GM21825 (cell line): ENCODE measurements at regions not wholly inside any gene's neighbourhood (a gene's known extent, or its start where the extent isn't known, plus 50 kb on each side); places are given as distances from the start of the nearest gene placed in this dataset.

ENCODE experiments used
- ATAC-seq: cut with Tn5 transposase; IDR thresholded peaks from one replicate; pipeline ENCODE4 v1.9.1; 2021; ENCODE audit warnings: mild to moderate bottlenecking, moderate library complexity; ENCODE audit not compliant: unreplicated experiment

DNA sequence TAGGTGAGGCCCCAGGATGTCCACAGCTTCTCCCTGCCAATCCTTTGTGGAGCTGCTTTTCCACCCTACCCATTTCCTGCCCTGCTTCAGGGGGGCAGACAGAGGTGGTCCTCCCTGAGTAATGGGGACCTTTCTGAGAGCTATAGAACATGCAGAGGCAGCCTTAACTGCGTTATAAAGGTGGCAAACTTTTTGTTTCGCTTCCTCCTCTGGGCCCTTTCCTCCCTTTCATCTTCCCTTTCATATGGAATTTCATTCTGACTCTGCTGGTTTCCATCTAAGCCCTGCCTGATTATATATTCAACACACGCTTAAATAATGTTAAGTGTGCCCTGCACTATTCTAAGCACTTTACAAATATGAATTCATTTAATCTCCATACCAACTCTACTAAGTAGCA lies 169.3 kb upstream of the E2F8 start:
- ATAC-seq, result peak; percentile 60

DNA sequence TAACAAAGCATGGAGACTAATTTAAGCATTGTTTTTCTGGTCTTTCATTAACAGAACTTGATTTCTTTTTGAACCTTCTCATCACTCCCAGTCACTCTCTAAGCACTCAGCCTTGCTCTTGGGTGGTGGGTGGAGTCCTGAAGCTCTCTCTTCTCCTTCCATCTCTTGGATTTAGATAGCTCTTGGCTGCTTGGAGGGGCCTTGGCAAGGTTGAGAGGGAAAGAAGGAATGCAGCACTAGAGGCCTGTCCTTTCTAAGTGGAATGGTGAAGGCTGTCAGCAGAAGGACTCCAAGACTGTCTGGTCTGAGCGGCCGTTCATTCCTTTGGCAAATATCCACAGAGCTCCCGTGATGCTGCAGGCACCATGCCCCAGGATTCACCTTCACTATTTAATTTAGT lies 168.6 kb upstream of the E2F8 start:
- no peak for ATAC-seq

DNA sequence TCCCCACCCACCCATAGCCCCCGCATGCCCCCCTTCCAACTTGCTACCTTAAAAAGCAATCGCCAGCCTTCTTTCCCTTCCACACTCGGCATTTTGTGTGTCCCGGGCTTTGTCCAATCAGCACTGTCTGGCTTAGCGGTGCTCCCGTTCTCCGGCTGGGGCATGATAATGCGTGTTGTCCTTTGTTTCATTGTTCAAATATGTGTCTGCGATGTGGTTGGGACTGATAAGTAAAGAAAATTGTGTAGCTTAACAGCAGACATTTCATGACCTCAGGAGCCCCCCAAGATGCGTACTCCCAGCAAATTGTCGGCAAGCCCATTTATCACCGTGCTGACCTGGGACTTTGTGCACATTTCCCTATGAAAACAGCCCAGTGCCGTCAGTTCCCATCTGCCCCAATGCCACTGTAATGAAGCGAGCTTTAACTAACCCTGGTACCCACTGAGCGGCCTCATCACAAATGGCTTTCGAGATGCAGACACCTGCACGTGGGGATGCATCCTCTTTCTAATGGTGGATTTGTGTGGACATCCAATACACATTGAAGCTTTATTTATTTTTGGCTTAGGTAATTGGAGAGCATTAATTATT lies 167.0 kb upstream of the E2F8 start:
- no peak for ATAC-seq

DNA sequence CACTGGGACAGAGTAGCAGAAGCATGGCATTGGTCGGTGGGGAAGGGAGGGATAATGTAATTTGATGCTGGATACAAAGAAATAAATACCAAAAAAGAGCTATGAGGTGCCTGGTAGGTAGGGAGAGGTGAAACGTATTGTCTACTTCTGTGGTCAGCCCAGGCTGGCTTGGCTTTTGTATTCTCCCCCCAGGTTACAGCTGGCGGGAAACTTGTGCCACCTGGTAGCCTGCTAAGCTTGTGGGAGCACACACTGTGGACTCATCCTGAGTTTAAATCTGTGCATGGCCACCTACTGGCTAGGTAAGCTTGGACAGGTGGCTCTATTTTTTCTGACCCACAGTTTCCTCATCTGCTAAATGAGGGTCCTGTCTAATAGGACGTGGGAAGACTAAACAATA lies 165.2 kb upstream of the E2F8 start:
- ATAC-seq, result no peak

DNA sequence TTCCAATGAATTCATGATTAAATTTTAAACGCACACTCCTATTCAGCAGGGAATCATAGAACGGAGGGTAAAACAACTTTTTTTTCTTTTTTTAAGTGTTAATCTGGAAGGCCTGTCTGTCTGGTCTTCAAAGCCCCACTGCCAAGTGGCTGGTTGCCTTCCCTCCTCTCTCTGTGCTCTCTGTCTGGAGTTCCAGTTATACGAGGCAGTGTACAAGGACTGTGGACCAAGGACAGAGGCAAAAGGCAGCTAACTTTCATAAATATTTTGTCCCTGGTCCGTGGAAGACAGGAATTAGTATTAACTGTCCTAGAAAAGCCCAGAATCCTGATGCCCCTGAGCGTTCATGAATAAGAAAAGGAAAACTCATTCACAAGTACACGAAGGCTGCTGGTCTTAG lies 164.0 kb upstream of the E2F8 start:
- ATAC-seq, result no peak

DNA sequence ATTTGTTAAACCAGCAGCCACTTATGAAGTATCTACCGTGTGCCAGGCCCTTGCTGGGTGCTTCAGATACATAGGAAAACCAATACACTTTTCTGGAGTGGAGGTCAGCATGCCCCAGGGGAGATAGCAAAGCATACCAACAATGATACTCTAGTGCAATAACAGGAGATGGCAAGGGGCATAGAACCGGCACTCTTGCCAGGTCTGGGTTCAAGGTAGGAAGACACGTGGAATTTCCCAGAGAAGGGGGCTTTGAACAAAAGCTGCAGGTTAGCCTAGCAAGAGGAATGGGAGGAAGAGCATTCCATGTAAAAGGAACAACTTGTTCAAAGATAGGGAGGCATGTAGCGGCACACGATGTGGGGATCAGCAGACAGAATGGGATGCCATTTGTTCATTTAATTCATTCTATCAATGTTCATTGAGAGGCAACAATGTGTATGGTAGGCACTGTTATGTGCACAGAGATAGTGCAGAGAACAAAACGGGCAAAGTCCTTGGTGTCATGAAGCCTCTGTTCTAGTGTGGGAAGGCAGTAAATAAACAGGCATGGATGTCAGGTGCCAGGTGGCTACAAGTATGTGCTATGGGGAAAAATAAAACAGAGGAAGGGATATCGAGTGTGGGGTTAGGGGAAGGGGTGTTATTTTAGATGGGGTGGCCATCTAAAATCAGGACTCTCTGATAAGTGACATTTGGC lies 162.6 kb upstream of the E2F8 start:
- no peak for ATAC-seq

DNA sequence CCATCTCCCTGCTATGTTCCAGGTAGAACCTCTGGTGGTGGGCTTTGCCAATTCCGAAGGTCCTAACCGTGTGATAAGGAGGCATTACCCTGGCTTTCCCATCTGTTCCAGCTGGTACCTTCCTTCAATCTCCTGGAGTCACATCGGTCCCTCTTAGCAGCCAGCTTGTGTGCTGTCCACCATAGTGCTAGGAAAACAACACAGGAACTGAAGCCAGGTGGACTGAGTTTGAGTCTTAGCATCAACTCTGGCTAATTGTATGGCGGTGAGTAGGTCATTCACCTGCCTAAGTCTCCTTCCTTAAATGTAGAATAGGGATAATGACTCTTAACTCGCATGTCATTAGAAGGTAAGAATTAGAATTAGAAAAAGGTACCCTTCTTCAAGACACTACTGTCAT lies 159.6 kb upstream of the E2F8 start:
- ATAC-seq, result no peak

DNA sequence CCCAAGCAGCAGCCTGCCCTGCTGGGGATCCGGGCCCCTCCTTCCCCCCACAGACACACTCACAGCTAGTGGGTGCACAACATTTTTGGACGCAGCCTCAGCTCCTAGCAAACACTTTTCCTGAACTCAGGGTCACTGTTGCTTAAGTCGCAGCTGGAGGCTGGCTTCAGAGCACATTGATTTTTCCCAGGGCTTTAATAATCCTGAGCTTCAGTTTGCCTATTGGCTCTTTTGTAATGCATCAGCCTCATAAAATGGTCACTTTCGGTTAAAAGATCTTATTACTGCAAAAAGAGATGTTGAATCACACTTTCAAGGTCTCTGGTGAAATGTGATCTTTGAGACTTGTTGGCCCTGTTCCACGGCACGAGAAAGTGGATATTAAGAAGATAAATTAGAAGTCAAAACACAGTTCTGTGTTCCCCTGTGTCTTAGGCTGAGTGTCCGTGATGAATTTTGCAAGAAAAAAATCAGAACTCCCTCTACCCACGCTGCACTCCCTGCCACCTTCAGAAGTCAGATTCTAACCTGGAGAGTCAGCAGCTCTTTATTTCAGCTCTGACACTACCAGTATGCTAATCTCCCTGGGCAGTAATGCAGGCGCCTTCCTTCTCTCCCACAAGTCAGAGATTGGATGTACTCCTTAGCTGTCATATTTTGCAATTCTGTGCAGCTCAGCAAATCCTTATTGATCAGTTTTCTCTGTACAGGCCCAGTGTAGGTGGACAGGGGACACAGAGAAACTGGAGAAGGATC lies 158.2 kb upstream of the E2F8 start:
- no peak for ATAC-seq

DNA sequence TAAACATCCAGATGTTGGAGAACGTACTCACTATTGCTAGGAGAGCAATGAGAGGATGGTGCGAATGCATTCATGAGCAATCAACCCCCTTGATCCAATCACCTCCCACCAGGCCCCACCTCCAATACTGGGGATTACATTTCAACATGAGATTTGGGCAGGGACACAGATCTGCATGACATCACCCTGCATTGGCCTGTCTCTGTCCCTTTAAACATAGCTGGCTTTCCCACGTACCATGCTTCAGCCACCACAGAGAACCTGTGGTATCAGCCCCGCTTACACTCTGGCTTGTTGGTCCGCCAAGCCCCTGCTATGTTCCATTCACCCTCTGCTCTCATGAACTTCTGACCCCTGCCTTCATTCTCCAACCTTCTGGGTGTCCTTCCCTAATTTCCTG lies 157.5 kb upstream of the E2F8 start:
- ATAC-seq, result no peak

DNA sequence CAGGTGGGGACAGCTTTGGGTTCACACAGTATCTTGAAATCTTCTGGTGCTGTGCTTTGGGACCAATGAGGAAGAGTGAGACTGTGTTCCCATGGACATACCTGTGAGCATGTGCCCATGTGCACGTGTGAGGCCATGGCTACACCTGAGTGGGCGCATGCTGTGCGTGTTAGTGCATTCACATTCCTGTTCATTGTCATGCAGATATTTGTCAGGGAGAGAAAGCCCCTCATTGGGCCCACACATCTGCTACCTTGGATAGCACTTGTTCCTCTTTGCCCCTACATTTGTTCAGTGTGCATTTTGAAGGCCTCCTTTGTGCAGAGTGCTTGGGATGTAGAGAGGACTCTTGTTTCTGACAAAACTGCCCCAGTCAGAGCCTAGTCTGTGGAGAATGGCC lies 154.3 kb upstream of the E2F8 start:
- no peak for ATAC-seq

DNA sequence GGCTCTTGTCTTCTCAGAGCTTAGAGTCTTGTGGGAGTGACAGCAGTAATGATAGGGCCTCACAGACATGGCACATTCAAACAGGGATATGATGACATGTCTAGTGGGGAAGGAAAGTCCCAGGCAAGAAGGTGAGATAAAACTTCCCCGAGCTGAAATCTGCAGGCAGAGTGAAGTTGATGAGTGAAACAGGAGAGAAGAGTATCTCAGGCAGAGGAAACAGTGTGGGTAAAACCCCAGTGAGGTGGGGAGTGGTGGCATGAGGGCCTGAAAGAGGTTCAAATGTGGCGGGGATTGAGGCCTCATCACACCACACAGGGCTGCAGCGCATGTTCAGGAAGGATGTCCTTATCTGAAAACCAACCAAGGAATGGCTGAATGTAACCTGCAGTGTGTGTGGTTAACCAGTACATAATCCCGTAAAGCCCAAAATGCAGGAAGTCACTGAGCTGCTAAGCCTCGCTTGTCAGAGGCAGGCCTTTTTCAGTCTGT lies 153.8 kb upstream of the E2F8 start:
- peak; percentile 67 for ATAC-seq

DNA sequence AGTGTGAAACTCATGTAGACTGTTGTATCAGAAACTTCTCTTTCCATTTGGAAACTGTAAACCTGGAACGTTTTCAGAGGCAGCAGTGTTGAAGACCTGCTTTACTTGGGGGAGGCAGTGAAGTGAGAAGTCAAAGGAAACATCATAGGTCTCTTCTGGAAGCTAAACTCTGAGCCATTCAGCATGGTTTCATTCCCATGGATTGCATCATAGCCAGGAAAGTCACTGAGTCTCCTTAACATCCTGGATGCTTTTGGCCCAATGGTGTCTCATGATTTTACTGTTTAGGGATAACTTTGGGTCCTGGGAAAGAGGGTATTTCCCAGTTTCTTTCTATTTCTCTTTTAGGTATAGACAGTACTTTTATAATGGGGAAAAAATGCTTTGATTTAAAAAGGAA lies 153.2 kb upstream of the E2F8 start:
- ATAC-seq, result no peak

DNA sequence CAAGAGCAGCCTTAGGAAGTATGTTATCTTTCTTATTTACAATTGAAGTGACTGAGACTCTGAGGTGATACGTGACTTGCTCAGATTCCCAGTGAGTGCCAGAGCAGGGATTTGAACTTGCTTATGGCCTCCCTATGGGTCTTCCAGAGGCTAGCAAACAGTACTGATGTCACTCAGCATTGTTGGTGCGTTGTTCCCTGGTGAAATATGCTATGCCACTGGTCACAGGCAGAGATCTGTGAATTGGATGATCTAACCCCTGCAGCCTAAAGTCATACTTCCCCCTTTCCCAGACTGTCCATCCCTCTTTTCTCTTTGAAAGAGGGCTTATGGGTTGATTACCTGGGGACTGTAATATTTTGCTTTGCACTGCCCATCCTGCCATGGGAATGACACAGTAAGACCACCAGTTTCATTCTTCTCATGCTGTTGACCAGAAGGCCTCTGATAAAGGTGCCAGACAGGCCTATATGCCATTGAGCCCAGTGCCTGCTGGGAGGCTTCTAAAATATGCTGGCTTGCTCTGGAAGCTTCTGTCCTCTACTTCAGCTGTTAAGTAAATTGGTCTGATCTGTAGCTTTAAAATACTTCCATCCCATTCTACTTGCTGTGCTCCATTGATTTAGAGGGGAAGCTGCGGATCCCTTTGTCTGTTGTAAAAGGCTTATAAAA lies 152.2 kb upstream of the E2F8 start:
- ATAC-seq, result no peak

DNA sequence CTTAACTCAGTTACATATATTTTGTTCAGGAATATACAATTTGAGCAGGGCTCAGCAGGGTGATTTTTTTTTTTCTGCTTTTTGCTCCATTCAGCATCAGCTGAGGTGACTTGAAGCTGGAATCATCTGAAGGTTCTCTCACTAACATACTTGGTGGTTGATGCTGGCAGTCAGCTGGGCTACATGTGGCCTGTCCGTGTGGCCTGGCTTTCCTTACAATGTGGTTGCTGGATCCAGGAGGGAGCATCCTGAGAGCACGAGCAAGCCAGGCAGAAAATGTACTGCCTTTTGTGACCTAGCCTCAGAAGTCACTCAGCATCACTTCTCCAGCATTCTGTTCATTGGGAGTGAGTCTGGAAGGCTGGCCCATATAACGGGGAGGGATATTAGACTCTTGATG lies 151.6 kb upstream of the E2F8 start:
- no peak for ATAC-seq

DNA sequence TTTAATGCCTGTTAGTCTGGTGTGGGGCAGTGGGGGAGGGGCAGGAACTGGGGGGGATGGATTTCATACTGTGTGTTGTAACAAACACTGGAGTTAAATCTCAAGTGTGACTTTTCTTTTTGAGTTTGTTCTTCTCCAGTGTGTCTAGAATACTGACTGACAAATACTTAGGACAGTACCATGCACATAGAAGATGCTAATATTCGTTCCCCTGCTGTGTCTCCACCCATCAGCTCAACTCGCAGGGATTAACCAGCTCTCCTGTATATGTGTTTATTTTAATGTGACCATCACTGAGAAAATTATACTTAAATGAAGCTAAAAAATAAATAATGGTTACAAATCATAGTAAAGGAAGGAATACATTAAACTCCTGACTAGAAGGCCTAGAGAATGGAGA lies 150.9 kb upstream of the E2F8 start:
- ATAC-seq, result no peak

DNA sequence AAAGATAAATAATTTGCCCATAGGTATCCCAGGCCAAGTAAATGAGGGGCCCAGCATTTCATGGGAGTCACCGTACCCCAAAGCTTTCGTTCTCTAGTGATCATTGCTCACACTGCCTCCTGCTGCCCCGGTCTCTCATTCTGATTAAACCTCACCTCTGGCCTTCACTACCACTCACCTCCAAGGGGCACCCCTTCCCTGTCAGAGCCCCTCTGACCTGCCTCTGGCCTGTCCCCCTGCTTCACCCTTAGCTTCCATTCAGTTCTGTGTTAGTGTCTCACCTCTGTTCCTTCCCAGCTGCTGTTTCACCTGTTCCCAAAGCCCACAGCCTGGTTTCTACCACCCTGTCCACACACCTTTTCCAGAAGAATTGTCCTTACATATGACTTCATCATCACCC lies 150.3 kb upstream of the E2F8 start:
- no peak for ATAC-seq

DNA sequence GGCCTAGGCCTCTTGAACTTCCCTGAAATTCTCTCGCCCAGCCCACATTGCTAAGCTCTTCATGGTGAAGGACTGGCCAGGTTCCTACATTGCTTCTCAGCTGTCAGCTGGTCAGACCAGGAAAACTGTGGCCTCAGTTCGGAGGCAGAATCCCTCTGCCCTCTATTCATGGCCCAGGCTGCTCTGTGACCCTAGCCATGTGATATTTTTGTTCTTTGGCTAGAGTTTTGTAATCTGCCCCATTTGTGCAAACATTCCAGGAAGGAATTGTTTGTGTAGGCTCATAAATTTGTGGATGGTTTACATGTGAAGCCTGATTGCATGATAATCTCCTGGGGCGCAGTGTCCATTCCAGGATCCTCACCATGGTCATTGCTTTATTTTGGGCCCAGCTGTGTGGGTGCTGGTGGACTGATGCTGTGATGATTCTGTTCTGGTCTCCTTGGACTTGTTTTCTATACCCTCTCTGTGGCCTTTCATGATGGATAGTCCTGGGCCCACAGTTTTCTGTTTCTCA lies 149.1 kb upstream of the E2F8 start:
- ATAC-seq, result no peak

DNA sequence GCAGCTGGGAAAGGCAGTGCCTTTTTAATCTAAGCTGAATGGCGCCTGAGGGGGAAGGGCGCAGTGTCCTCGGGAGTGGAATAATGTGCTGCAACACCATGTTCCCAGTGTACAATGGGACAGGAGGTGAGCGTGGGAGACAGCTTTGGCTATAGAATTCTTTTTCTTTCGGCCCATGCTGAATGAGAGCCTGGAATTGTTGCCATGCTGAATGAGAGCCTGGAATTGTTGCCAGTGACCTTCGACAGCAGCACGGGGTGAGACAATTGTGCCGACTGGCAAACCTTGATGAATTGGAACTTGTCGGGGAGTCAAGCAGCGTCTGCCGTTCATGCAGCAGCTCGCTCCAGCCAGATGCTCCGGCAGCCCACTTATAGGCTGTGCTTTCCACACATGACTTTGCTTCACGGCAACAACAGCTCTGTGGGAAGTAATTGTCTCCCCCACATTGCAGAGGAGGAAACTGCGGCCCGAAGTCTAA lies 141.4 kb upstream of the E2F8 start:
- ATAC-seq, result no peak

DNA sequence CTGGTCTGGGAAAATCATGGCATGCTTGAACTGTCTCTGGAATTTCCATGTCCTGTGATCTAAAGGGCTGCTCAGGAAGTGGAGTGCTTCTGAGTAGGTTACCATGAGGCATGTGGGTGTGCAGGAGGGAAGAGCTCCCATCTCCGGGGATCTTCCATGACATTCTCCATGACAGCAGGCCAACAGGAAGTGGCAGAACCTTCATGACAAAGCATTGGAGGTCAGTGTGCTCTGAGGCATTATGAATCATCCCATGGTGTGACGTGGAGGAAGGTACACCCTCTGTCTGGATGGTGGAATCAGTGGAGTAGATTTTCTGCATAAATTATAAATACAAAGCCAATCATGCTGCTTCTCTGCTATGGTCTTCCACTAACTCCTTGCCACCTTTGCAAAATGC lies 139.6 kb upstream of the E2F8 start:
- no peak for ATAC-seq

DNA sequence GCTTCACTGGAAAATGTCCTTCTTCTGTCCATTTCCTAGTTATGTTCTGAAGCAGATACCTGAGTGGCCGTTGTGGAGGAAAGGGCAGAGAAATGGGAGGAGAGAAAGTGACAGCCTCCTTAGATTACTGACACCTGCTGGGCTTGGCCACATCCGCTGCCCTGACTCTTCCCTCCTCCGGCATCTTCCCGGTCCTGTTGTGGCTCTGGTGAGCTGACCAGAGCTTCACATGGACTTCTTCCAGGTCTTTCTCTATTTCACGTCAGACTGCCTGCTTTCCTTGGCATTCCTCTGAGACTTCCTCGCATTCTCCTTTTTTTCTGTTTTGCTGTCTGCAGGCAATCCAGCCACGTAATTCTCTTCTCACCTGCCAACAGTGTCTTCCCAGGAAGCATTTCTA lies 138.7 kb upstream of the E2F8 start:
- ATAC-seq, result no peak

DNA sequence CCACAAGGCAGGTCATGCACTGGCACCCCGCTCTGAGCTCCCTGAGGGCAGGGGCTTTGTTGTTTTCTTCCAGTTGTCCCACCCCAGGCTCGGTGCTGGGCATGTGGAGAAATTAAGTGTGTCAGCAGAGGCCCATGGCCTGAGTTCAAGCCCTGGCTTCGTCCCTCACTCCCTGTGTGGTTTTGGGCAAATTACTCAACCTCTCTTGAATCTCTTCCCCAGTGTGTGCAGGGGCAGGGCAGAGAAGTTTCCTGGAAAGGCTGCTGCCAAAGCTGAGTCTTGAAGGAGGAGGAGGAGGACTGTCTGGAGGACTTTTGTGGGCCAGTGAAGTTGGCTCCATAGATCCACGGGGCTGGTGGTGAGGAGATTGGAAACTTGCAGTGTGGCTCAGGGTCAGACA lies 138.1 kb upstream of the E2F8 start:
- no peak for ATAC-seq
